HEK293 (cell line): ENCODE measurements at regions not wholly inside any gene's neighbourhood (a gene's known extent, or its start where the extent isn't known, plus 50 kb on each side); places are given as distances from the start of the nearest gene placed in this dataset.

Experiments
- GLIS2 ChIP-seq: fragments of 450-650 bp; formaldehyde crosslinking; IDR thresholded peaks from 2 replicates; pipeline ENCODE4 v1.5.1; 2016; ENCODE audit warnings: missing biosample characterization, missing genetic modification characterization
- KLF7 ChIP-seq: fragments of 450-650 bp; formaldehyde crosslinking; IDR thresholded peaks from 2 replicates; pipeline ENCODE4 v1.5.1; 2016; ENCODE audit warnings: missing biosample characterization, missing genetic modification characterization, borderline replicate concordance
- KLF8 ChIP-seq: fragments of 450-650 bp; formaldehyde crosslinking; IDR thresholded peaks from 2 replicates; pipeline ENCODE4 v1.5.1; 2016; ENCODE audit warnings: missing biosample characterization, missing genetic modification characterization
- MZF1 ChIP-seq: fragments of 450-650 bp; formaldehyde crosslinking; IDR thresholded peaks from 2 replicates; pipeline ENCODE4 v1.5.1; 2017; ENCODE audit warnings: missing biosample characterization, missing genetic modification characterization, borderline replicate concordance
- OVOL3 ChIP-seq: fragments of 450-650 bp; formaldehyde crosslinking; IDR thresholded peaks from 2 replicates; pipeline ENCODE4 v1.5.1; 2016; ENCODE audit warnings: missing biosample characterization, missing genetic modification characterization
- PRDM1 ChIP-seq: fragments of 450-650 bp; formaldehyde crosslinking; IDR thresholded peaks from 2 replicates; pipeline ENCODE4; 2016; ENCODE audit warnings: missing biosample characterization, missing genetic modification characterization
- PRDM10 ChIP-seq: fragments of 450-650 bp; formaldehyde crosslinking; IDR thresholded peaks from 2 replicates; pipeline ENCODE4 v1.5.1; 2016; ENCODE audit warnings: missing biosample characterization, missing genetic modification characterization
- PRDM6 ChIP-seq: fragments of 450-650 bp; formaldehyde crosslinking; IDR thresholded peaks from 2 replicates; pipeline ENCODE4 v1.5.1; 2017; ENCODE audit warnings: missing biosample characterization, missing genetic modification characterization
- ZBTB8A ChIP-seq: fragments of 450-650 bp; formaldehyde crosslinking; IDR thresholded peaks from 2 replicates; pipeline ENCODE4 v1.5.1; 2016; ENCODE audit warnings: missing biosample characterization, missing genetic modification characterization
- ZIC2 ChIP-seq: fragments of 450-650 bp; formaldehyde crosslinking; IDR thresholded peaks from 2 replicates; pipeline ENCODE4 v1.5.1; 2016; ENCODE audit warnings: missing biosample characterization, missing genetic modification characterization
- ZNF10 ChIP-seq: fragments of 450-650 bp; formaldehyde crosslinking; IDR thresholded peaks from 2 replicates; pipeline ENCODE4 v1.5.1; 2017; ENCODE audit warnings: missing biosample characterization, missing genetic modification characterization
- ZNF184 ChIP-seq: fragments of 450-650 bp; IDR thresholded peaks from 2 replicates; pipeline ENCODE4 v1.5.1; 2018; ENCODE audit warnings: missing biosample characterization, mild to moderate bottlenecking, missing genetic modification characterization
- ZNF248 ChIP-seq: fragments of 450-650 bp; formaldehyde crosslinking; IDR thresholded peaks from 2 replicates; pipeline ENCODE4 v1.5.1; 2017; ENCODE audit warnings: missing biosample characterization, missing genetic modification characterization
- ZNF335 ChIP-seq: fragments of 450-650 bp; formaldehyde crosslinking; conservative IDR thresholded peaks from 2 replicates; pipeline ENCODE4 v1.5.1; 2016; ENCODE audit warnings: missing biosample characterization, missing genetic modification characterization
- ZNF350 ChIP-seq: fragments of 450-650 bp; formaldehyde crosslinking; IDR thresholded peaks from 2 replicates; pipeline ENCODE4 v1.5.0; 2017; ENCODE audit warnings: missing biosample characterization, mild to moderate bottlenecking, missing genetic modification characterization
- ZNF362 ChIP-seq: fragments of 450-650 bp; formaldehyde crosslinking; IDR thresholded peaks from 2 replicates; pipeline ENCODE4 v1.5.1; 2016; ENCODE audit warnings: missing biosample characterization, missing genetic modification characterization
- ZNF404 ChIP-seq: fragments of 450-650 bp; formaldehyde crosslinking; IDR thresholded peaks from 2 replicates; pipeline ENCODE4 v1.5.1; 2017; ENCODE audit warnings: missing biosample characterization, missing genetic modification characterization
- ZNF426 ChIP-seq: fragments of 450-650 bp; formaldehyde crosslinking; IDR thresholded peaks from 2 replicates; pipeline ENCODE4 v1.5.1; 2017; ENCODE audit warnings: missing biosample characterization, missing genetic modification characterization, mild to moderate bottlenecking, inconsistent platforms, moderate library complexity
- ZNF513 ChIP-seq: fragments of 450-650 bp; IDR thresholded peaks from 2 replicates; pipeline ENCODE4 v1.5.1; 2018; ENCODE audit warnings: missing biosample characterization, missing genetic modification characterization
- ZNF629 ChIP-seq: fragments of 450-650 bp; formaldehyde crosslinking; IDR thresholded peaks from 2 replicates; pipeline ENCODE4 v1.5.1; 2017; ENCODE audit warnings: missing biosample characterization, missing genetic modification characterization
- ZNF654 ChIP-seq: fragments of 450-650 bp; formaldehyde crosslinking; IDR thresholded peaks from 2 replicates; pipeline ENCODE4 v1.5.1; 2016; ENCODE audit warnings: low read depth, missing biosample characterization, missing genetic modification characterization
- ZXDB ChIP-seq: fragments of 450-650 bp; formaldehyde crosslinking; IDR thresholded peaks from 2 replicates; pipeline ENCODE4 v1.5.1; 2016; ENCODE audit warnings: missing biosample characterization, missing genetic modification characterization
- TF ChIP-seq, protein P1 (sequence below): fragments of 450-650 bp; formaldehyde crosslinking; IDR thresholded peaks from 2 replicates; pipeline ENCODE4 v1.5.1; 2016; ENCODE audit warnings: missing biosample characterization, missing genetic modification characterization
- TF ChIP-seq, protein P2 (sequence below): fragments of 450-650 bp; formaldehyde crosslinking; IDR thresholded peaks from 2 replicates; pipeline ENCODE4 v1.5.1; 2017; ENCODE audit warnings: missing biosample characterization, missing genetic modification characterization
- TF ChIP-seq, protein P3 (sequence below): fragments of 450-650 bp; formaldehyde crosslinking; IDR thresholded peaks from 2 replicates; pipeline ENCODE4 v1.5.1; 2016; ENCODE audit warnings: missing biosample characterization, missing genetic modification characterization

DNA sequence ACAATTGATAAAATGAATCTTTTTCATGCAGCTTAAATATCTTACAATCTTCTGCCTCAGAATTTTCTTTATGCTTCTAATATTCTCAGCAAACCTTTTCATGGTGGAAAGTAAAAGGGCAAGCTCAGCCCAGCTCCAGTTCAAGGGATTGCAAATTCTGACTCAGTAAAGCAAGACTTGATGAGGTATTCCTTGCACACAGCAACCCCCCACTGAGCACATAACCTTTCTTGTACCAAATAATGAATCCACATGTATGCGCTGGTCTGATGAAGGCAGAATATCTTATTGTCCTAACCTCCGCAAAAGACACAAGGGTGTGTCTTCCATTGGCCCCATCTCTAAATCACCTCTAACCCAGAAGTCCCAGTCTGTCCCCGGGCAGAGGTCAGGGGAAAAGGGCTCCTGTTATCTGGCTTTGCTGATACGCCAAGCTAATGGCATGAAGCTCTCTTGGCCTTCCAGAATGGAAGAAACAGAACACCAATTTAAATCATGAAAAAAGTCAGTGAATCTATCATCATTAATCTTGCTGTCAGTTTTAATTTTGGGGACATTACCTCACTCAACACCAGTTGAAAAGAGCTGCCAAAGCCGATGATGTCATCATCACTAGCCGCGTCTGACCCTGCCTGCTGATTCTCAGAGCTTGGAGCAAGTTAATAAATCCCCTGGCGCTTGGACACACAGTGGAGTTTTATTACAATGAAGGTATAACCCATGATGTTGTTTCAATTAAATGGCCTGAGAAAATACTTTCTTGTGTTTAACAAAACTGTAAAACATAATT is 592.5 kb upstream of the CLINT1 start (continued):
- TF ChIP-seq, protein P1, sequence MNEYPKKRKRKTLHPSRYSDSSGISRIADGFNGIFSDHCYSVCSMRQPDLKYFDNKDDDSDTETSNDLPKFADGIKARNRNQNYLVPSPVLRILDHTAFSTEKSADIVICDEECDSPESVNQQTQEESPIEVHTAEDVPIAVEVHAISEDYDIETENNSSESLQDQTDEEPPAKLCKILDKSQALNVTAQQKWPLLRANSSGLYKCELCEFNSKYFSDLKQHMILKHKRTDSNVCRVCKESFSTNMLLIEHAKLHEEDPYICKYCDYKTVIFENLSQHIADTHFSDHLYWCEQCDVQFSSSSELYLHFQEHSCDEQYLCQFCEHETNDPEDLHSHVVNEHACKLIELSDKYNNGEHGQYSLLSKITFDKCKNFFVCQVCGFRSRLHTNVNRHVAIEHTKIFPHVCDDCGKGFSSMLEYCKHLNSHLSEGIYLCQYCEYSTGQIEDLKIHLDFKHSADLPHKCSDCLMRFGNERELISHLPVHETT: peak; percentile 94
- no peak for TF ChIP-seq ZNF350 (tag by site-specific recombination)
- TF ChIP-seq ZIC2 (tag by site-specific recombination): peak; percentile 62
- peak; percentile 37; the same call in 1 of the 2 replicates for TF ChIP-seq ZNF335
- peak; percentile 43; the same call in 1 of the 2 replicates for TF ChIP-seq GLIS2
- TF ChIP-seq ZNF184 (tag by site-specific recombination): peak; percentile 73
- peak; percentile 43; the same call in 1 of the 2 replicates for TF ChIP-seq ZNF513 (tag by site-specific recombination)
- TF ChIP-seq, protein P2, sequence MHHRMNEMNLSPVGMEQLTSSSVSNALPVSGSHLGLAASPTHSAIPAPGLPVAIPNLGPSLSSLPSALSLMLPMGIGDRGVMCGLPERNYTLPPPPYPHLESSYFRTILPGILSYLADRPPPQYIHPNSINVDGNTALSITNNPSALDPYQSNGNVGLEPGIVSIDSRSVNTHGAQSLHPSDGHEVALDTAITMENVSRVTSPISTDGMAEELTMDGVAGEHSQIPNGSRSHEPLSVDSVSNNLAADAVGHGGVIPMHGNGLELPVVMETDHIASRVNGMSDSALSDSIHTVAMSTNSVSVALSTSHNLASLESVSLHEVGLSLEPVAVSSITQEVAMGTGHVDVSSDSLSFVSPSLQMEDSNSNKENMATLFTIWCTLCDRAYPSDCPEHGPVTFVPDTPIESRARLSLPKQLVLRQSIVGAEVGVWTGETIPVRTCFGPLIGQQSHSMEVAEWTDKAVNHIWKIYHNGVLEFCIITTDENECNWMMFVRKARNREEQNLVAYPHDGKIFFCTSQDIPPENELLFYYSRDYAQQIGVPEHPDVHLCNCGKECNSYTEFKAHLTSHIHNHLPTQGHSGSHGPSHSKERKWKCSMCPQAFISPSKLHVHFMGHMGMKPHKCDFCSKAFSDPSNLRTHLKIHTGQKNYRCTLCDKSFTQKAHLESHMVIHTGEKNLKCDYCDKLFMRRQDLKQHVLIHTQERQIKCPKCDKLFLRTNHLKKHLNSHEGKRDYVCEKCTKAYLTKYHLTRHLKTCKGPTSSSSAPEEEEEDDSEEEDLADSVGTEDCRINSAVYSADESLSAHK: peak; percentile 90; the same call in 1 of the 2 replicates
- TF ChIP-seq PRDM1: 0 out of 2 replicates have a peak, but pooled peaks have one; percentile 4
- TF ChIP-seq PRDM6: peak; percentile 99
- TF ChIP-seq, protein P3, sequence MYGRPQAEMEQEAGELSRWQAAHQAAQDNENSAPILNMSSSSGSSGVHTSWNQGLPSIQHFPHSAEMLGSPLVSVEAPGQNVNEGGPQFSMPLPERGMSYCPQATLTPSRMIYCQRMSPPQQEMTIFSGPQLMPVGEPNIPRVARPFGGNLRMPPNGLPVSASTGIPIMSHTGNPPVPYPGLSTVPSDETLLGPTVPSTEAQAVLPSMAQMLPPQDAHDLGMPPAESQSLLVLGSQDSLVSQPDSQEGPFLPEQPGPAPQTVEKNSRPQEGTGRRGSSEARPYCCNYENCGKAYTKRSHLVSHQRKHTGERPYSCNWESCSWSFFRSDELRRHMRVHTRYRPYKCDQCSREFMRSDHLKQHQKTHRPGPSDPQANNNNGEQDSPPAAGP (tag by site-specific recombination): peak; percentile 67
- TF ChIP-seq ZXDB: peak; percentile 90
- peak; percentile 70; the same call in 1 of the 2 replicates for TF ChIP-seq ZNF10 (tag by site-specific recombination)
- peak; percentile 98 for TF ChIP-seq ZNF629 (tag by site-specific recombination)
- peak; percentile 23; the same call in 1 of the 2 replicates for TF ChIP-seq KLF7 (tag by site-specific recombination)
- TF ChIP-seq ZNF654 (tag by site-specific recombination): peak; percentile 36; the same call in 1 of the 2 replicates
- TF ChIP-seq ZBTB8A: 0 out of 2 replicates have a peak, but pooled peaks have one; percentile 38
- no peak for TF ChIP-seq ZNF426 (tag by site-specific recombination)
- no peak for TF ChIP-seq ZNF248 (tag by site-specific recombination)
- peak; percentile 99 for TF ChIP-seq ZNF362 (tag by site-specific recombination)
- TF ChIP-seq MZF1 (tag by site-specific recombination): peak; percentile 95
- TF ChIP-seq OVOL3: no peak
- no peak for TF ChIP-seq ZNF404 (tag by site-specific recombination)
- peak; percentile 86 for TF ChIP-seq KLF8 (tag by site-specific recombination)
- peak; percentile 51 for TF ChIP-seq PRDM10 (tag by site-specific recombination)
